GM12878 (cell line): ENCODE measurements at regions not wholly inside any gene's neighbourhood (a gene's known extent, or its start where the extent isn't known, plus 50 kb on each side); places are given as distances from the start of the nearest gene placed in this dataset.

ENCODE experiments used
- ATAC-seq: fragments of 200-7000 bp; cut with Tn5 transposase; 3 replicates; pipeline ENCODE4 v1.9.1; 2020; ENCODE audit warnings: mild to moderate bottlenecking, moderate library complexity
- BruUV-seq: library from RNA; stranded (reverse); fragments of 400-500 nt; replicated peaks from 2 replicates; lab custom pipeline; 2021; lab: Mats Ljungman, UMichigan
- CTCF ChIA-PET: fragments of 300-600 bp; sonication (Branson Sonifier 250); formaldehyde crosslinking; extraction: SDS; loops from one replicate; lab custom pipeline; 2021; ENCODE audit warnings: inconsistent platforms; lab: Yijun Ruan, JAX
- POLR2A ChIA-PET: fragments of 350-600 bp; formaldehyde crosslinking; extraction: SDS; loops from one replicate; lab custom pipeline; 2021; ENCODE audit warnings: inconsistent platforms; lab: Charles Lee
- RAD21 ChIA-PET: fragments of 300-600 bp; sonication (Branson Sonifier 250); formaldehyde crosslinking; loops from one replicate; lab custom pipeline; 2023; ENCODE audit warnings: antibody characterized with exemption; ENCODE audit not compliant: unreplicated experiment; lab: Charles Lee
- SMC1A ChIA-PET: fragments of 300-600 bp; sonication (Branson Sonifier 250); formaldehyde crosslinking; loops from one replicate; lab custom pipeline; 2023; ENCODE audit not compliant: unreplicated experiment, uncharacterized antibody; lab: Charles Lee
- DNase-seq: peaks from one replicate; pipeline ENCODE4 v3.0.0-alpha.2; 2011; ENCODE audit warnings: low read depth, low spot score
- FAIRE-seq: peaks from 3 replicates; lab custom pipeline; 2011; peaks lifted over from hg19 to GRCh38; lab: Jason Lieb, UNC
- H2AFZ ChIP-seq: 2 replicates; pipeline ENCODE4 v1.6.0; 2011; ENCODE audit warnings: low read depth, low read length, control low read depth; ENCODE audit not compliant: control insufficient read depth
- H3K27ac ChIP-seq: 2 replicates; pipeline ENCODE4 v1.5.1; 2011; ENCODE audit warnings: control low read depth; ENCODE audit not compliant: control insufficient read depth, insufficient read depth
- H3K27me3 ChIP-seq, 2 experiments: replicated peaks in 1 of 2; 2 replicates each; pipeline versions ENCODE4 v1.6.0 to v1.6.1; 2011; ENCODE audit warnings: low read length in 1 of 2; ENCODE audit not compliant: control insufficient read depth in 2 of 2, insufficient read depth in 2 of 2
- H3K36me3 ChIP-seq, 2 experiments: 2 replicates each; pipeline ENCODE4 v1.5.1; 2011; ENCODE audit warnings: low read length in 1 of 2; ENCODE audit not compliant: control insufficient read depth in 2 of 2, insufficient read depth in 2 of 2
- H3K4me1 ChIP-seq: 2 replicates; pipeline ENCODE4 v1.6.1; 2011; ENCODE audit warnings: mild to moderate bottlenecking, low read length, moderate library complexity, mixed read lengths; ENCODE audit not compliant: control insufficient read depth, insufficient read depth
- H3K4me2 ChIP-seq: 2 replicates; pipeline ENCODE4 v1.6.0; 2011; ENCODE audit warnings: control low read depth; ENCODE audit not compliant: control insufficient read depth, insufficient read depth
- H3K4me3 ChIP-seq: fragments of 200-600 bp; sonication (generic); 2 replicates; pipeline ENCODE4 v1.5.1; 2016
- H3K79me2 ChIP-seq: 2 replicates; pipeline ENCODE4 v1.6.0; 2011; ENCODE audit warnings: low read length; ENCODE audit not compliant: control insufficient read depth, insufficient read depth
- H3K9ac ChIP-seq: 2 replicates; pipeline ENCODE4 v1.8.0; 2011; ENCODE audit warnings: low read length, control low read depth, mixed read lengths; ENCODE audit not compliant: control insufficient read depth, insufficient read depth
- H3K9me3 ChIP-seq: replicated peaks from 3 replicates; pipeline ENCODE4 v1.5.1; 2011; ENCODE audit warnings: mild to moderate bottlenecking, low read length; ENCODE audit not compliant: control insufficient read depth, insufficient read depth
- H4K20me1 ChIP-seq: 2 replicates; pipeline ENCODE4 v1.6.0; 2011; ENCODE audit not compliant: control insufficient read depth, insufficient read depth
- CHD4 ChIP-seq: fragments of 200-600 bp; sonication (generic); IDR thresholded peaks from 2 replicates; pipeline ENCODE4 v1.6.1; 2016; ENCODE audit warnings: mild to moderate bottlenecking
- MYC ChIP-seq: IDR thresholded peaks from 2 replicates; pipeline ENCODE4 v1.6.1; 2011; ENCODE audit warnings: mild to moderate bottlenecking, low read length, moderate library complexity, inconsistent platforms; ENCODE audit not compliant: insufficient read depth, insufficient replicate concordance, insufficient read length, severe bottlenecking
- NRF1 ChIP-seq: conservative IDR thresholded peaks from 2 replicates; pipeline ENCODE4 v1.6.1; 2011; ENCODE audit warnings: mild to moderate bottlenecking, low read depth, low read length, improper control_type of control experiment
- SIN3A ChIP-seq: IDR thresholded peaks from 2 replicates; pipeline ENCODE4 v1.6.1; 2012; ENCODE audit warnings: low read depth, low read length, improper control_type of control experiment
- SPI1 ChIP-seq: IDR thresholded peaks from 2 replicates; pipeline ENCODE4 v1.6.1; 2011; ENCODE audit warnings: low read depth, mild to moderate bottlenecking, low read length, moderate library complexity, borderline replicate concordance; ENCODE audit not compliant: insufficient read depth
- TARDBP ChIP-seq: IDR thresholded peaks from 2 replicates; pipeline ENCODE4 v1.6.1; 2016; ENCODE audit warnings: borderline replicate concordance
- ZNF592 ChIP-seq: fragments of 450-650 bp; IDR thresholded peaks from 2 replicates; pipeline ENCODE4 v1.6.1; 2017; ENCODE audit warnings: mild to moderate bottlenecking, moderate library complexity
- WGBS: methylation state at CpG from one replicate; pipeline ENCODE4 v1.1.6; 2016; ENCODE audit warnings: low lambda C conversion rate; ENCODE audit not compliant: insufficient replicate concordance, insufficient coverage; ENCODE audit errors: missing lambda C conversion rate; 5-methylcytosine and 5-hydroxymethylcytosine counted together
- in situ Hi-C: fragments of 300-500 bp; cut with MboI; formaldehyde crosslinking; loops from 9 replicates; pipeline ENCODE4 v1.14.3; 2018; ENCODE audit warnings: mixed read lengths
- intact Hi-C: fragments of 100-400 bp; cut with micrococcal nuclease; formaldehyde crosslinking; loops from one replicate; pipeline ENCODE4 v1.14.2; 2022; ENCODE audit not compliant: unreplicated experiment

DNA sequence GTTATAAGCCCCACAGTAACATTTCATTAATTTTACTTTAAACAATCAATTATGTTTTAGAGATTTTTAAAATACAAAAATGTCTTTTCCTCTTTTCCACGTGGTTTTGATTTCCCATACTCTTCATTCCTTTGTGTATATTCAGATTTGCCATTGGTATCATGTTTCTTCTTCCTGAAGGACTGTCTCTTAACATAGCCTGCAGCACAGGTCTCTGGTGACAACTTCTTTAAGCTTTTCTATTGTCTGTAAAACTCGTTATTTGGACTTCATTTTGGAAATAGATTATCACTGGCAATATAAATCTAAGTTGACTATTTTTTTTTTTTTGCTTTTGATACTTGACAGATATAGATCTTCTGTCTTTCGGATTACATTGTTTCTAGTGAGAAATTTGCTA is 115.2 kb upstream of the KLHL29 start (continued):
- TF ChIP-seq CHD4 (no peak), MYC (no peak), SIN3A (no peak), TARDBP (no peak), SPI1 (no peak)

DNA sequence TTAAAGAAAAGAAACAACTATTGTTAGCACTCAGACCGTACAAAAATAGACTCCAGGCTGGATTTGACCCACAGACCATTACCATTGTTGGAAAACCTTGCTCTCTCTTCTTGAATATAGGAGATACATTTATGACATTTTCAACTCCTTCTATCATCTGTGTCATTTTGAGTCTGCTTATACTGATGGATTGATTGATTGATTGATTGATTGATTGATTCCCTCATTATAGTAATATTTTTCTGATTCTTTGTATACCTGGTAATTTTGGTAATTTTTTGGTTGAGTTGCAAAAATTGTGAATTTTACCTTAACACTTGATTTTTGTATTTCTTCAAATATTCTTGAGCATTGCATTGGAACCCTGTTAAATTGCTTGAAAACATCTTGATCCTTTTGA is 114.2 kb upstream of the KLHL29 start:
- in situ Hi-C loops (no loop called here), intact Hi-C loops (no loop called here)
- H3K79me2 ChIP-seq, result no peaks in the 10 kb centered on the region
- no peaks in the 10 kb centered on the region; a peak in 2 of 4 replicates for H3K27me3 ChIP-seq
- no peak overlapping the region for H3K4me2 ChIP-seq
- TF ChIP-seq NRF1 (no peak), ZNF592 (no peak)
- no peak overlapping the region for H2AFZ ChIP-seq
- ChIA-PET POLR2A (no interaction called here), CTCF (no interaction called here), RAD21 (no interaction called here), SMC1A (no interaction called here)
- FAIRE-seq (no peak), ATAC-seq (no peak), DNase-seq (no peak)
- BruUV-seq, result no TSS peak
- no peaks in the 10 kb centered on the region for H3K4me1 ChIP-seq
- 3% methylated on average over 1 of the region's 1 CpG for WGBS
- no peaks in the 10 kb centered on the region for H3K36me3 ChIP-seq
- no peaks in the 10 kb centered on the region for H3K9me3 ChIP-seq
- no peak overlapping the region for H3K9ac ChIP-seq
- H4K20me1 ChIP-seq, result no peaks in the 10 kb centered on the region
- H3K27ac ChIP-seq, result no peak overlapping the region
- no peak overlapping the region for H3K4me3 ChIP-seq
